NK-92 treated with Interleukin-12 subunit alpha and Interleukin-12 subunit beta, amount 100 ng/mL, for 24 hours (cell line): ENCODE measurements at regions not wholly inside any gene's neighbourhood (a gene's known extent, or its start where the extent isn't known, plus 50 kb on each side); places are given as distances from the start of the nearest gene placed in this dataset.
"Not testable (repeated sequence)": the region's sequence is repeated elsewhere in the genome, so short reads cannot be mapped to it uniquely, and the experiment has no call there.

Source experiments
- DNase-seq: peaks from one replicate; lab custom pipeline; 2025; lab: John Stamatoyannopoulos, UW

DNA sequence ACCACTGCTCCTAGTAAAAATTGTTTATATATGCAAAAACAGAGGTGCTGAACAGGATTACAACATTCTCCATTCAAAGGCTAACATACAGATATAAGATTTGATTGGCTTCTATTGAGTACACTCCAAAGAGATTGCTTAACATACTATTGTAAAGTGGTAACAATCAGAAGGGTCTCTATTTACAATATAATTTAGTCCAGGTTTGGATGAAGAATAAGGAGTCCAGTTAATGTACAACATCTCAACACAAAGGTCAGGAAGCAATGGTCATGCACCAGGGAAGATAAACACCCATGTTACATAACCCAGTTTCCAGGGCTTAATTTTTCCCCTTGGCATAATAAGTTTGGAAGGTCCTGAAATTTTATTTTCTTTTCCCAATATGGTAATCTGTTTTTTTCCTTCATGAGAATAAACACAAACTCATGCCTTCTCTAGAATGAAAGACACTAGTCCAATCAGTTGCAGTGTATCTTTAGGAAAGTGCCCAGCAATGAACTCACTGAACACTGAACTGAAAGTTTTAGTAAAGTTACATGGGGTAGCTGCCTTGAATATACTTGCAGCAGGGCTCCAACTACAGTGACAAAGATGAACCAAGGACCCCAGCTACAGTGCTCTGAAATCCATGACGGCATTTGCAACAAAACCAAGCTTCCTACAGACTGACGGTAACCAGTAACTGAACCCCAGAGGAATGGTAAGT, 255.3 kb upstream of the GJE1 start:
- DNase-seq = no peak

DNA sequence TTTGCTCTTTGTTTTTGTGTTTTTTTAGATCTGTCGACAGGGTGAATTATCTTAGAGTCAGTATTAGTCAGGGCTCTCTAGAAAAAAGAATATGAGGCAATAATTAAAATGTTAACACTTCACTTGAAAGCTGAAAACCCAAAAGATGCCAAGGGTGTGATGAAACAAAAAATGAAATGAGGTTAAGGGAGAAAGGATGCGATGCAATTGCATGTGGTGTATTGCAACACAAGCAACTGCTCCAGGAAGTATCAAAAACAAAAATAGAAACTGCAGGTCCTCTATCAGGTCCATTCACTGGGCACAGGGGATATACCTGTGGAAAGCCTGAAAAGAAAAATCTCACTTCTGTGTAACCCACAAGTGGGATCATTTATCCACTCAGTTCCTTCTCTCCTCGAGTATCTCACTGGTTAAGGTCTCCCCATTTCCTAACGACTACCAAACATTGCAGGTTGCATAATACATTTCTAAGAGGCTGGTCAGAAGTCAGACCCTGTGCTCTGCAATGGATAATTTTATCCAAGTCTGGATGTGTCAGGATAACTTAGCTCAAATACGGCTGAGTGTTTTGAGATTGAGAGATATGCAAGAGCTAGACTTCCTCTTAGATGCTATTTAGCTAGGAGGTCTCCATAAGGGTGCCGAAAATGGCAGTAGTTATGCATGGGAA, 257.7 kb upstream of the GJE1 start:
- DNase-seq = no peak

DNA sequence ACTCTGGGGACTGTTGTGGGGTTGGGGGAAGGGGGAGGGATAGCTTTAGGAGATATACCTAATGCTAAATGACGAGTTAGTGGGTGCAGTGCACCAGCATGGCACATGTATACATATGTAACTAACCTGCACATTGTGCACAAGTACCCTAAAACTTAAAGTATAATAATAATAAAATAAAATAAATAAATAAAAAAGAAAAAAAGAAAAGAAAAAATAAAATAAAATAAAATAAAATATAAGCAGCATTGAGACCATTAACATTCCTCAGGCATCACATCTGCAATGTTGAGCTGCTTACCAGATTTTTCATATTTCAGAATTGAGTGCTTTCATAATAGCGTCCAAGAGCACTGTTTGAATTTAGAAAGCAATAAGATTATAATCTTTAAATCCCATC, 263.2 kb upstream of the GJE1 start:
- not testable (repeated sequence) for DNase-seq

DNA sequence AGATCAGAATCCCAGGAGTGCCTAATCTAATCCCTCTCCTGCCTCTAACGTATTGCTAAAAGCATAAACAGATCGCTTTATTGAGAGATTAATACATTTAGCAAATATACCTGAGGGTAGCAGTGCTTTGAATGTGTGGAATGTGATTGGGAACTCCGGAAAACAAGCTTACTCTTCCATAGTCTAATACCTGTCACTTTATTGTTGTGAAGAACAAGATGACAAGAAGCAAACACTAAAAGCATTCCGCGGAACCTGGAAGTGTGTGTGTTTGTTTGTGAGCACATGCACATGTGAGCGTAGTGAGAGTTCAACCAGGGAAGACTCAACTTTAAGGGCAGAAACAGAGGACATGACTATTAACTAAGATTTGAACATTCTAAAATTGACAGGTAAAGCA, 265.0 kb upstream of the GJE1 start:
- DNase-seq = no peak

DNA sequence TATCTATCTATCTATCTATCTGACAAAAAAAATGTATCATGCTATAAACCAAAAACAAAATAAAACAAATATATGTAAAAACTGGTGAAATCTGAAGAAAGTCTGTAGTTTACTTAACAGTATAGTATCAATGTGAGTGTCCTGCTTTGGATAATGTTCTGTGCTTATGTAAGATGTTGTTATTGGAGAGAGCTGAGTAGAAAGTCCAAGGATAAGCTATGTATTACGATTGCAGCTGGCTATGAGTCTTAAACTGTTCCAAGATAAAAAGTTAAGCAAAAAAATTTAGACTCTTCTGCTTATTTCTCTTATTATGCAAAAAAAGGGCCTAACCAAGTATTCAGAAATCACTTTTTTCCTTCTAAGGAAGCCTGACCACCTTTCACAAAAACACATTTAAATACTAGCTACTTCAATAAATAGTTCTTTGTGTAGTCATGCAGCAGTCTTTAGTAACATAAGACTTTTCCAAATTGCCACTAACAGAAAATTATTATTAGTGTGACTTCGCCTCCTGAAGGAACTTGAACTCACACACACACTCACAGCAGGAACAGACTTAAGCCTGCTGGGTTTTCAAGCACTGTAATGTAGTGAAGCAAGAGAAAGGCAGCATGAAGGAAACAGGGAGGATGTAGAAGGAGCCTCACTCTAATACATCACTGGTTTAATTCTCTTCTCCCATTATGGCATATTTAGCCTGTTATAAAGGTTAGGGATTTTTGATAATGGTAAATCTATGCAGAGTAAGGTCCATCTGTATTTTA, 265.8 kb upstream of the GJE1 start:
- DNase-seq = no peak

DNA sequence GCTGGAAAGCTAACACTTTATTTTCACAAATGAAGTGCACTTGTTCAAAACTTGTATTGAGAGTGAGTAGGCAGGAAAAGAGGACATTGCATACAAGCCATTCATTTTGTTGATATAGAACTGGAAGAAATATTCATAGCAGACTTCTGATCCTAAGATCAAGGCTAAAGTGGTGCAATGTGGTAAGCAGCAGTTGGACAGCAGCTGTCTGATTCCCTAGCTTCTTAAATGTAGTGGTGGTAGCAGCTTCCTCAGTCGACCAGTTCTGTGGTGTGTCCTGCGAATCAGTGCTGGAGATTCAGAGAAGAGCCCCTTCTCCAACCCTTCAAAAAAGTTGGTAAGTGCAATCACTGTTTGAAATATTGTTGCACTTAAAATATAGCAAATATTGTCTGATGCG, 281.7 kb upstream of the GJE1 start:
- DNase-seq = no peak

DNA sequence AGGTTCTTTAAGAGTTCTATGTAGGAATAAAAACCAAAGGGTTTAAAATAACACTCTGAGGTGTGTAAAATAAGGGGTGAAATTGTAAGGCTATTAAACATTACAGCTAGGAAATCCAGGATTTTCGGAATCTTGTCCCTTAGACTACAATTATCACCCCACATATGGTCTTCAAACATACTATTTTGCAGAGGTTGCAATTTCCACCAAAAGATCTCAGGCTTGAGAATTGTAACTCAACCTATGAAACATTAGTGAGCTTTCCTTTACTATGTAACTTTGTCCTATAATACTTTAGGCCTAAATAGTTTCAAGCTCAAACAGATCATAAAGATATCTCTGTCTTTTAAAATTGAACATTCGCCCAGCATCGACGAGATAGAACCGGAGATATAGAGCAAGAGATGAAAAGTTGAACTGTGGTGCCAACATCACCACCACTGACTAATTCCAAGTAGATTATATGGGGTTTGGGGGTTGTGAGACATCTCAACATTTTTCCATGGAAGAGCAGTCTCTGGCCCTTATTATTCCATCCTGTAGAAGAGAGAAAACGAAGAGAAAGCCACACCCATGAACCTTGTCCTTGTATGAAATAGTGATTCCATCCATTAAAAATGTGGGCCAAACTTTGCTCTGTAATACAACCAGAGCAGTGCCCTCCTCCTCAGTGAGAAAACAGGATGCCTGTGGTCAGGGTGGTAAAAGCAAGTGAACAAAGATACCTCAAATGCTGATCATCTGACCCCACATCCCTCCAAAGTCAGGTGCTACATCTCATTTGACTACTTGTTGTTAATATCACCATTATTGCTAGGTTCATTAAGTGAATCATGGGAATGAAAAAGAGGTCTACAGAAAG, 284.5 kb upstream of the GJE1 start:
- DNase-seq = peak; percentile 2

DNA sequence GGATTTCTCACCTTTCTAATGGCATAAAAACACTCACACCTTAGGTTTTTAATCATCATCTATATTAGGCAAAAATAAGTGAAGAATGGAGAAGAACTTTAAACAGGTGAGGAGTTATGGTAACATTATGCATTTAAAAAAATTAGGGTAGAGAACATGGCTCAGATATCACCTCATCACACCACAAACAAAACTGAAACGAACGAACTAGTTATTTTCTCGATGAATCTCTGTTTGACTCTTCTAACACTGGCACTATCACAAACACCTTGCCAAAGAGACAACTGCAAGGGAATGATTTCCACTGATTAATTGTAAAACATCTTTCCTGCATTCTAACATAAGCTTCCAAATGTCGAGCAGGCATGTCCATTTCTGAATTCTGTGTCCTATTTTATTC, 286.1 kb upstream of the GJE1 start:
- DNase-seq = no peak

DNA sequence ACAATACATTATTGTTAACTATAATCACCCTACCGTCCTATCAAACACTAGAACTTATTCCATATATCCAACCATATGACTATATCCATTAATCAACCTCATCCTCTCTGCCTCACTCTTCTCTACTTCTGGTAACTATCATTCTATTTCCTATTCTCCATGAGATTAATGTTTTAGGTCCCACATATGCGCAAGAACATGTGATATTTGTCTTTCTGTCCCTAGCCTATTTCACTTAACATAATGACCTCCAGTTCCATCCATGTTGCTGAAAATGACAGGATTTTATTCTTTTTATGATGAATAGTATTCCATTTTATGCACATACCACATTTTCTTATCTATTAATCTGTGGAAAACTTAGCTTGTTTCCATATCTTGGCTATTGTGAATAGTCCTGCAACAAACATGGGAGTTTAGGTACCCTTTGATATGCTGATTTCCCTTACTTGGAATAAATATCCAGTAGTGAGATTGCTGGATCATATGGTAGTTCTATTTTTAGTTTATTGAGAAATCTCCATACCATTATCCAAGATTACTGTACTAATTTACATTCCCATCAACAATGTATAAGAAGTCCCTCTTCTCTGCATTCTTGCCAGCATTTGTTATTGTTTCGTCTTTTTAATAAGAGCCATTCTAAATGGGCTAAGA, 289.4 kb upstream of the GJE1 start:
- DNase-seq = no peak

DNA sequence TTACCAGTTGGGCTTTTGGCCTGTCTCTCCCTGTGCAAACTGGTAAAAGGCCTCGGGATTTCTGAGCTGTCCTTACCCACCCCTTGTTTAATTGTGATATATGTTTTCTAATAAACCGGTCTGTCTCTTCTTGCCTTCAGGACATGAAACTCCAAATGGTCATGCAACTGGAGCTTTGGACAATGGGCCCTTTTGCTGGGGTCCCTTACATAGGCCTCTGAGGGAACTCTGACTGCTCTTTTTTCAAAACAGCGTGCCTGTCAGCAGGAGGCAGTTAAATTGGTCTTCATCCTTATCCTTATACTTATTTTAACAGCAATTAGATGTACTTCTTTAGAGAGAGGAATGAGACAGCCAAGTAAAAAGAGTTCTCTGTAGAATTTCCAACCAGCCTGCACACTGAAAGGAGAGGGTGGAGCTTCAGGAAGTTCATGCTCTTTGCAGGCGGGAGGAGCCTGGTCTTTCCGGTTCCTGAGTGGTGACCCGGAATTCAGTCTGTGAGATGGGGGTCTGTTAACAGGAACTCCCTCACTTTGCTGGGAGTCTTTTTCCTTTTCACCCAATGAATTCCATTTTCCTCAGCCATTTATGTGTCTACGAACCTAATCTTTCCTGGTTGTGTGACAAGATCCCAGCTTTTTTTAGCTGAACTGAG, 299.6 kb upstream of the GJE1 start:
- no peak for DNase-seq

DNA sequence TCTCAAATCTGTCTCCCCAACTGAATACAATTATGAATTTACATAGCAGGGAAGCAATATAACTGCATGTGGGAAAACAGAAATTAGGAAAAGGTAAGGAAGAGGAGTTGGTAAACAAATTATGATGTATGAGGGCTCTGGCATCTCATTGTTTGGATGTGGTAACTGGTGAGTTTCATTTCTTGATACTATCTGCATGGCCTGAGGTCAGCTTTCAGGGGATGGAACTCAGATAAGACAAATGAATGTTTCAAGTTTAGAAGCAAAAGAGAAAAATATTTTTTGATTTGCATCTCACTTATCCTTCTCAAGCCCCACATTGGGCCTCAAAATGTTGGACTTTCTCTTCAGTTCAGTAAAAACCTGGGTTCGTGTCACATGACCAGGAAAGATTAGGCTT, 302.2 kb upstream of the GJE1 start:
- no peak for DNase-seq

DNA sequence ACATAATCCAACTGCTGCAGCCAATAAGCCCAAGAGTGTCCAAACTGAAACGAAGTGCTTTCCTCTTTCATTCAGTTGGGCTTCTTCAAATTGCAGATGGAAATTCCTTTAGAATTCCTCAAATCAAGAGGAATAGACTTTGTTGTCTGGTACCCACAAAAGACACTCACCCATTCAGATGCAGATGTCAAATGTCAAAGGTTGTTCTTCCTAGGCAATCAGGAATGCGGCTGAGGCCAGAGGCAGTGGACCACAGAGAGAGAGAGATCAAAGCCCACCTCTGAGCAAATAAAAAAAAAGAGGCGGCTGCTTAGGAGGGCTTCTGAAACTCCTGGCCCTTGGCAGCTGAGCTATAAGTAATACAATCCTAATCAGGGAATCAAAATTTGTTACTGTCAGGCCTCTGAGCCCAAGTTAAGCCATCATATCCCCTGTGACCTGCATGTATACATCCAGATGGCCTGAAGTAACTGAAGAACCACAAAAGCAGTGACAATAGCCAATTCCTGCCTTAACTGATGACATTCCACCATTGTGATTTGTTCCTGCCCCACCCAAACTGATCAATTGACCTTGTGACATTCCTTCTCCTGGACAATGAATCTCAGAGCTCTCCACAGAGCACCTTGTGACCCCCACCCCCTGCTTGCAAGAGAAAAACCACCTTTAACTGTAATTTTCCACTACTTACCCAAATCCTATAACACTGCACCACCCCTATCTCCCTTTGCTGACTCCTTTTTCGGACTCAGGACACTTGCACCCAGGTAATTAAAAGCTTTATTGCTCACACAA, 303.0 kb upstream of the GJE1 start:
- no peak for DNase-seq

DNA sequence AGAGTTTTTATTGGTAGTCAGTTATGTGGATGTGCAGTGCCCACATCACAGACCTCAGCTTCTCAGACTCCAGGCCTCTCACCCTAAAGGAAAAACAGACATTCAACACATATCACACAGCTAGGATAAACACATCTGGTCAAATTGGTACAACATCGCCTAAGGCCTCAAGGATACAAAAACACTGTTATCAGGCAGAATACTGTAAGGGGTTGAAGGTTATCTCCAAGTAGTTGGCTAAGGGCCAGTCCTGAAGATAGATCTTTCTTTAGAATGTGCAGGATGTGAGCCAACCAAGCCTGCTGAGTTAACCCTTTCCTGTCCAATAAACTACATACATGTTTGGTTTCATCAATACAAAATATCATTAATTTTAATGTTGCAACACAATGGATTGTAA, 308.4 kb upstream of the GJE1 start:
- no peak for DNase-seq

DNA sequence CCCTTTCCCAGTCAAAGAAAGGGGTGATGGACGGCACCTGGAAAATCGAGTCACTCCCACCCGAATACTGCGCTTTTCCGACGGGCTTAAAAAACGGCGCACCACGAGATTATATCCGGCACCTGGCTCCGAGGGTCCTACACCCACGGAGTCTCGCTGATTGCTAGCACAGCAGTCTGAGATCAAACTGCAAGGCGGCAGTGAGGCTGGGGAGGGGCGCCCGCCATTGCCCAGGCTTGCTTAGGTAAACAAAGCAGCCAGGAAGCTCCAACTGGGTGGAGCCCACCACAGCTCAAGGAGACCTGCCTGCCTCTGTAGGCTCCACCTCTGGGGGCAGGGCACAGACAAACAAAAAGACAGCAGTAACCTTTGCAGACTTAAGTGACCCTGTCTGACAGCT, 317.7 kb upstream of the GJE1 start:
- not testable (repeated sequence) for DNase-seq

DNA sequence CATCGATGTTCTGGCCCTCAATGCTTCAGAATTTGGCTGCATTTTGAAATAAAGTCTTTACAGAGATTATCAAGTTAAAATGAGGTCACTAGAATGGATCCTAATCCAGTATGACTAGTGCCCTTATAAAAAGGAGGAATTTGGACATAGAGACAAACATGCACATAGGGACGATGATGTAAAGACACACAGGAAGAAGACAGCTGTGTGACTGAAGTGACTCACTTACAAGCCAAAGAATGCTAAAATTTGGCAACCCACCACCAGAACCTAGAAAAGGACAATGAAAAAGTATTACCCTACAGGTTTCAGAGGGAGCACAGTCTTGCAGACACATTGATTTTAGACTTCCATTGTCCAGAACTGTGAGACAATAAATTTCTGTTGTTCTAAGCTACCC, 322.8 kb upstream of the GJE1 start:
- no peak for DNase-seq

DNA sequence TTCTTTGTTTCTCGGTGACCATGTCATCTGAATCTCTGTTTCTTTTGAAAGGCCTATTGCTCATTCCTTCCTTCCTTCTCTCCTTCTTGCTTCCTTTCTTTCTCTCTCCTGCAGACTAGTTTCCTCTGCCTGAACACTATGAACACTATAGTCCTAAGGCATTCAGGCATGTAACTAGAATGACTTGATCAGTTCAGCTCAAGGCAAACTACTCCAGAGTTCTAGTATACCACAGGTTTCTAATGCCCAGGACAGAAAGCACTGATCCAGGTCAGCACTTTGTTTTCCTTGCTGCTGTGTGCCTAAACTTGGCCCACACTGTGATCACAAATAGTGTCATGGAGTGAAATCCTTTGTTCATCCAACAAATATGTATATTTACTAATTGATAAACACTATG, 324.1 kb upstream of the GJE1 start:
- no peak for DNase-seq

DNA sequence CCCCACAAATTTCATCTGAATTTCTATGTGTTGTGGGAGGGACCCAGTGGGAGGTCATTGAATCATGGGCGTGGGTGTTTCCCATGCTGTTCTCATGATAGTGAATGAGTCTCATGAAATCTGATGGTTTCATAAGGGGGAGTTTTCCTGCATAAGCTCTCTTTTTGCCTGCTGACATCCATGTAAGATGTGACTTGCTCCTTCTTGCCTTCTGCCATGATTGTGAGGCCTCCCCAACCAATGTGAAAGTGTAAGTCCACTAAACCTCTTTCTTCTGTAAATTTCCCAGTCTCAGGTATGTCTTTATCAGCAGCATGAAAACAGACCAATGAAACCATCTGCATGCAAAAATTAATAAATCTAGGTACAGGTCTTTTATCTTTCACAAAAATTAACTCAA, 331.8 kb upstream of the GJE1 start:
- DNase-seq = not testable (repeated sequence)

DNA sequence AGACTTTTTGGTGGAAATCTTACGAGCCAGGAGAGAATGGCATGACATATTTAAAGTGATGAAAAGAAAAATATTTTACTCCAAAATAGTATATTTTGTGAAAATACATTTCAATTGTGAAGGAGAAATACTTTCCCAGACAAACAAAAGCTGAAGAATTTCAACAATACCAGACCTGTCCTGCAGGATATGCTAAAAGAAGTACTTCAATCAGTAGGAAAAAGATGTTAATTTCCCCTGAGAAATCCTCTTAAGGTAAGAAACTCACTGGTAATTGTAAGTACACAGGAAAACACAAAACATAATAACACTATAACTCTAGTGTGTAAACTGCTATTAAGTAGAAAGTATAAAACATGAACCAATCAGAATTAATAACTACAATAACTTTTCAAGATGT, 341.8 kb upstream of the GJE1 start:
- no peak for DNase-seq

DNA sequence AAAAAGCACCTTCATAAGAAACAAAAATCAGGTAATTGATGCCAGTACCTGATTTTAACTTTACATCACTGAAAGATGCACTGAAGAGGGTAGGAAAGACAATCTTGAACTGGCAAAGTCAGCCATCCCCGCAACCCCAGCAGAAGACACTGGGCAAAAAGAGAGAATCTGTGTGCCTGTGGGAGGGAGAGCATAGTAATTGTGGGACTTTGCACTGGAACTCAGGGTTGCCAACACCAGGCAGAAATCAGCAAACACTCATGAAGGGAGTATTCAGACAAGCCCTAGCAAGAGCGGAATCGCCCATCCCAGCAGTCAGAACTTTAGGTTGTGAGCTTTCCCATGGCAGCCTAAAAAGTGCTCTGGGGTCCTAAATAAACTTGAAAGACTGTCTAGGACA, 344.6 kb upstream of the GJE1 start:
- DNase-seq = no peak

DNA sequence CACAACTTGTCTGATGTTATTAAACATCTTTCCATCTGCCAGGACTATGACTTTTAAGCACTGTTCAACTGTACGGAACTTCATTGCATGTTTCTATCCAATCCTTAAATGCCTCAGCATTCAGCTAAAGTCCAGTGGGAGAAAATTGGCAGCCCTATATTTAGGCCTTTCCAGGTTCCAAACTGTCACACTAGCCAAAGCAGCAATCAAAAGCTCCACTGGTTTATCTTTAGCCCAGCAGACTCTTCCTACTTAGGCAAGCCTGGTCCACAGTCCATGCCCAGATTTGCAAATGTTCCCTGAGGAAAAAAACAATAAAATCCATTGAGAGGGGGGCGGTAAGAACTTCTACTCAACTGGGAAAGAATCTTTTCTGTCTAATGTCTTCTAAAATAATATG, 349.1 kb upstream of the GJE1 start:
- DNase-seq = no peak
